GM12865 (cell line): ENCODE measurements at regions not wholly inside any gene's neighbourhood (a gene's known extent, or its start where the extent isn't known, plus 50 kb on each side); places are given as distances from the start of the nearest gene placed in this dataset.
"Not testable (repeated sequence)": the region's sequence is repeated elsewhere in the genome, so short reads cannot be mapped to it uniquely, and the experiment has no call there.

Source experiments
- DNase-seq: peaks from one replicate; pipeline ENCODE4 v3.0.0; 2010; ENCODE audit warnings: low read depth
- H3K4me3 ChIP-seq: 2 replicates; pipeline ENCODE4 v1.5.1; 2011; ENCODE audit warnings: mild to moderate bottlenecking, low read depth, low read length, control low read depth
- CTCF ChIP-seq: IDR thresholded peaks from 2 replicates; pipeline ENCODE4 v1.5.1; 2011; ENCODE audit warnings: low read length, control low read depth, low read depth, inconsistent platforms; ENCODE audit not compliant: insufficient read depth; ENCODE audit errors: missing control alignments

- no peak overlapping the region for H3K4me3 ChIP-seq
- DNase-seq, result no peak
- TF ChIP-seq CTCF, result no peak
Measured at GRCh38 chr2:18276583-18277075, 283.8 kb downstream of the RDH14 start.

DNA sequence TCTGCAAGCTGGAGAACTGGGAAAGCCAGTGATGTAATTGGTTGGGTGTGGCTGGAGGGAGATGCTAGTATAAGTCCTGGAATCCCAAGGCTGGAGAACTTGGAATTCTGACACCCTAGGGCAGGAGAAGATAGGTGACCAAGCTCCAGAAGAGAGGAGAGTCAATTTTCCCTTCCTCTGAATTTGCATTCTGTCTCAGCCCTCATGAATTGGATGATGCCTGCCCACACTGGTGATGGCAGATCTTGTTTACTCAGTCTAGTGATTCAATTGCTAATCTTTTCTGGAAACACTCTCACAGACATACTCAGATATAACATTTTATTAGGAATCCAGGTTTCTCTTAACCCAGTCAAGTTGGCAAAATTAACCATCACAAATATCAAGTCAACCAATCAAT lies 287.2 kb downstream of the RDH14 start:
- no peak for DNase-seq
- H3K4me3 ChIP-seq, result no peak overlapping the region
- no peak for TF ChIP-seq CTCF

GRCh38 chr2:18272148-18272494 lies 288.3 kb downstream of the RDH14 start:
- TF ChIP-seq CTCF, result no peak
- H3K4me3 ChIP-seq, result no peak overlapping the region
- DNase-seq, result no peak

DNA sequence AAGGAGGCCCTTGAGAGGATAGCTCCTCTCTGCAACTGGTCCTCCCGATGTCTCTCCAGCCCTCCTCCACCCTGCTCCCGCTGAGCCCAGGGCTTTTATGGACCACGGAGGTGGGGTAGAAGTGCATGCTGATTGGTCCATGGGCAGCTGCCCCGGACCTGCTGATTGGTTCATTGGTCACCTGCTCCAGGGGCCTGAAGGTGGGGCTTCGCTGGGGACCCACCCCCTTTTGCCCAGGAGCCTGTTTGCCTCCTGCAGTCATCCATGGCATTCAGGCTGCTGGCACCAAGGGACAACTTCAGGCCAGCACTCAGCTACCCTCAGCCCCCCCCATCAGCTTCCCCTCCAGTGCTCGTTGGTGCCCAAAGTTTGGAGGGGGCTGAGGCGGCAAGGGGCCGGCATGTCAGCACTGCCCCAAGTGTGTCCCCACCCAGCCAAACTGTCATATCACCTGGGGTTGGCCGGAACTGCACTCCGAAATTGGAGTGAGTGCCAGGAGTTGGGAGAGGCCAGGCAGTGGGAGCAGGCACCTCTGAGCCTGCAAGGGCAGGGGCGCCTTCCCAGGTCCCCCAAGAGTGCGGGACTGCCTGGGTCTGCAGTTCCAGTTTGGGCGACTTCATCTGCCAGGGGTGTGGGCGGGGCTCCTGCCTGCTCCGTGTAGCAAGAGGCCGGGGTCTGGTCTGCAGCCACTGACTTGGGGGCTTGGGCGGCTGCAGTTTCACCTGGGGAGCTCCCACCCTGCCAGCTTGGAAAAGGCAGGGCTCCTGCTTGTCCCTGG lies 288.9 kb downstream of the RDH14 start:
- no peak for DNase-seq
- no peak overlapping the region for H3K4me3 ChIP-seq
- no peak for TF ChIP-seq CTCF

DNA sequence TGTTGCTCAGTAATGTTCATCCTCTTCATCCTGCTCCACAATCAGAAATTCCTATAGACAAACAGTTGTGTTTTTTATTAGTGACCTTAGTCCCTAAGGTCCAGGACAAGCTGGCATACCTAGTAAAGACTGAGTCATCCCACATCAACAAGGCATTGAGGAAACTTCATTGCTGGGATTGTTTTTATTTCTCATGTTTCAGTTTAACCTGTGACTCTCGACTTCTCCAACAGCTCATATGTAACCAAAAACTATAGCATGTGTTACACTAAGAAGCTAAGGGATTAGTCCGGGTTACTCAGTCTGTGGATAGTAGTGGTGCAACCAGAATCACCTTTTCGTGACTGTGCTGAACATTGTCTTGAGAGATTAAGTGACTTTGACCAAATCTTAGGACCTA lies 292.1 kb downstream of the RDH14 start:
- DNase-seq, result no peak
- no peak for TF ChIP-seq CTCF
- H3K4me3 ChIP-seq, result no peak overlapping the region

DNA sequence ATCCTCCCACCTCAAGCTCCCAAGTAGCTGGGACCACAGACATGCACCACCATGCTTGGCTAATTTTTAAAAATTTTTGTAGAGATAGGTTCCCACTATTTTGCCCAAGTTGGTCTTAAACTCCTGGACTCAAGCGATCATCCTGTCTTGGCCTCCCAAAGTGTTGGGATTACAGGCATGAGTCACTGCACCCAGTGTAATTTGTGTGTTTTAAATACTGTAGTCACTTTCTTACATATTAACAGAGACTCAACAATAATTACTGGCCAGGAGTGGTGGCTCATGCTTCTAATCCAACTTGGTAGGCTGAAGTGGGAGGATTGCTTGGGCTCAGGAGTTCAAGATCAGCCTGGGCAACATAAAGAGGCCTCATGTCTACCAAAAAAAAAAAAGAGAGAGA lies 293.0 kb downstream of the RDH14 start:
- no peak for DNase-seq
- no peak overlapping the region for H3K4me3 ChIP-seq
- no peak for TF ChIP-seq CTCF

DNA sequence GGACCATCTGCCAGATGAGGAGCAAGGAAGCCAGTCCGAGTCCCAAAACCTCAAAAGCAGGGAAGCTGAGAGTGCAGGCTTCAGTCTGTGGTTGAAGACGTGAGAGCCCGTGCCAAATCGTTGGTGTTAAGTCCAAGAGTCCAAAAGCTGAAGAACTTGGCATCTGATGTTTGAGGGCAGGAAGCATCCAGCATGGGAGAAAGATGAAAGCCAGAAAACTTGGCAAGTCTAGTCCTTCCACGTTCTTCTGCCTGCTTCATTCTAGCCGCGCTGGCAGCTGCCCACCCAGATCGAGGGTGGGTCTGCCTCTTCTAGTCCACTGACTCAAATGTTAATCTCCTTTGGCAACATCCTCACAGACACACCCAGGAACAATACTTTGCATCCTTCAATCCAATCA lies 293.8 kb downstream of the RDH14 start:
- DNase-seq, H3K4me3 ChIP-seq: not testable (repeated sequence)
